HG02973 (cell line): ENCODE measurements at regions not wholly inside any gene's neighbourhood (a gene's known extent, or its start where the extent isn't known, plus 50 kb on each side); places are given as distances from the start of the nearest gene placed in this dataset.

Experiments
- ATAC-seq: cut with Tn5 transposase; IDR thresholded peaks from one replicate; pipeline ENCODE4 v1.9.1; 2021; ENCODE audit warnings: moderate library complexity; ENCODE audit not compliant: unreplicated experiment

DNA sequence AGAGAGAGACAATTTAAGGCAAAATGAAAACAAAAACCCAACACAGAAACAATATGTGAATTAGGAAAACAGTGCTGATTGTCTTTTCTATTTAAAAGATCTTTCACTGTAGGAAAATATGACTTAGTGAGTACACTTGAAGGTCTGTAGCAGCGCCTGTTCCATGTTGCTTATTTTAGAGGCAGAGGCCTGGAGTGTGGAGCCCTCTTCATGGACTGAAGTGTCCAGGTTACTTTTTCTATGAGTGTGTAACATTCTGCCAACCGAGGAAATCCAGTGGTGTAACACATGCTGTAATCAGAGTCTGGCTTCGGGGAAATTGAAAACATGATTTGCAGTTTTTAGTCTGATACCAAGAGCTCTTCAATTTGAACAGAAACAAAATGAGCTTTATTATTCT lies 64.0 kb upstream of the GPRIN3 start:
- no peak for ATAC-seq

DNA sequence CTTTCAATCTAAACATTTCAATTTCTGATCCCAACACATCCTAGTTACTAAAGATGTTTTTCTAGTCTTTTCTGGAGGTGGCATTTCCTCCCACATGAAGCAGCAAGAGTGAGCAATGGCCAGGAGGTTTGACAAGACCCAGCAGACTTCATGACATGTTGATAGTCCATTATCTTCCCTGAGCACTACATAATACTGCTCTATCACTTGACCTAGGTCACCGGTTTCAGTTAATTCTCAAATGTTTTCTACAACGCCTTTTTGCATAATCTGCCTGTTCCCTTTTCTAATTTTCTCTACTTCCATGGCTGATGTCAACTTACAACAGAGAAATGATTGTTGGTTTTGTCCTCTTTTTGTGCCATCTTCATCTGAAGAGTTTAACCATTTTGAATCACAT lies 62.0 kb upstream of the GPRIN3 start:
- ATAC-seq, result no peak

DNA sequence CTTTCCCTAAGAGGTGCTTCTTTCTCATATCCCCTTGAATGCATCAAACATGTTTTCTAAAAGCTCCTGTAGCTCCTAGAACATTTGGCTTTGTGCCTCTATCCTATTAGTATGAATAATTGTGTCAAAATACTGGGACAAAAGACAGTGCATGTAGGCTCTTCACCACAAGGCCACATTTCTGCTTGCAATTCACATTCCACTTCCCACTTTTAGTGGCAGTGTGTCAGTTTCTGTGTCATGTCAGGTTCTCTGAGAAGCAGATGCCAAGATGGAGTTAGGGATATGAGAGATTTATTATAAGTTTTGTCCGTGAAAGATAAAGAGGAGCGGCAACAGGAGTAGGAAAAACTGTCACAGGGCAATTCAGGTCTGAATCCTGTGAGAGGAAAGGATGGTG lies 61.3 kb upstream of the GPRIN3 start:
- ATAC-seq, result no peak

DNA sequence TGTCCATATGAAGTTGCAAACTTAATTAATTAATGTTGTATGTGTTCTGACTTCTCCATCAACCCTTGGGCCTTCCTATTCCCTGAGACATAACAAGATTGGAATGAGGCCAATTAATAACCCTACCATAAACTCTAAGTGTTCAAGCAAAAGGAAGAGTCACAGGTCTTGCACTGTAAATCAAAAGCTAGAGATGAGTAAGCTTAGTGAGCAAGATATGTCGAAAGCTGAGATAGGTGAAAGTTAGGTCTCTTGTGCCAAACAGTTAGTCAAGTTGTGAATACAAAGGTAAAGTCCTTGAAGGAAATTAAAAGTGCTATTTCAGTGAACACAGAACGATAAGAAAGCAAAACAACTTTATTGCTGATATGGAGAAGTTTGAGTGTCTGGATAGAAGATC lies 58.2 kb upstream of the GPRIN3 start:
- ATAC-seq, result no peak

DNA sequence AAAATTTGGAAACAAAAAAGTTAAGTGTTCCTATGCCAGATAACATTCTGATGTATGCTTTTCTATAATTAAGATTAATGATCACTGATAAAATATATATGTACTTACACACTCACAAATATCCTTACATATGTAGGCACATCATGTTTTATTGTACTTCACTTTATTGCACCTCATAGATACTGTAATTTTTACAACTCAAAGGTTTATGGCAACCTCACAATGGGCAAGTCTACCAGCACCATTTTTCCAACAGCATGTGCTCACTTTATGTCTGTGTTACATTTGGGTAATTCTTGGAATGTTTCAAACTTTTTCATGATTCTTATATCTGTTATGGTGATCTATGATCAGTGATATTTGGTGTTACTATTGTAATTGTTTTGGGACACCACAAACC lies 57.8 kb upstream of the GPRIN3 start:
- no peak for ATAC-seq

- ATAC-seq, result no peak
These were observed 56.9 kb upstream of the GPRIN3 start for GRCh38 chr4:89364541-89364940.

DNA sequence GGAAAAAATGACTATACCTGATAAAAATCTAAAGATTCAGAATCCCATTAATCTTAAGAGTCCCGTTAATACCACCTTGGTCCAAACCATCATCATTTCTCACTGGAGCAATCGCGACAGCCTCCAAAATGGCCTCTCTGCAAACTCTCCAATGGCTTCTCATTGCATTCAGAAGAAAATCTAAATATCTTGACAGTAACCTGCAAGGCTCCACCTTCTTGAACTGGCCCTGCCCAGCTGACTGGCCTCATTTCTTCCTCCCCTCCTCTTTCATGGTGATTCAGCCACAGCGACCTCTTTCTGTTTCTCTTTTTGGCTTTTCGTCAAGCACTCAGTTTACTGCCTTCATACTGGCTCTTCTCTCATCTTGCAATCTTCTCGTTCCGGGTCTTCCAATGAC lies 56.2 kb upstream of the GPRIN3 start:
- ATAC-seq, result no peak

DNA sequence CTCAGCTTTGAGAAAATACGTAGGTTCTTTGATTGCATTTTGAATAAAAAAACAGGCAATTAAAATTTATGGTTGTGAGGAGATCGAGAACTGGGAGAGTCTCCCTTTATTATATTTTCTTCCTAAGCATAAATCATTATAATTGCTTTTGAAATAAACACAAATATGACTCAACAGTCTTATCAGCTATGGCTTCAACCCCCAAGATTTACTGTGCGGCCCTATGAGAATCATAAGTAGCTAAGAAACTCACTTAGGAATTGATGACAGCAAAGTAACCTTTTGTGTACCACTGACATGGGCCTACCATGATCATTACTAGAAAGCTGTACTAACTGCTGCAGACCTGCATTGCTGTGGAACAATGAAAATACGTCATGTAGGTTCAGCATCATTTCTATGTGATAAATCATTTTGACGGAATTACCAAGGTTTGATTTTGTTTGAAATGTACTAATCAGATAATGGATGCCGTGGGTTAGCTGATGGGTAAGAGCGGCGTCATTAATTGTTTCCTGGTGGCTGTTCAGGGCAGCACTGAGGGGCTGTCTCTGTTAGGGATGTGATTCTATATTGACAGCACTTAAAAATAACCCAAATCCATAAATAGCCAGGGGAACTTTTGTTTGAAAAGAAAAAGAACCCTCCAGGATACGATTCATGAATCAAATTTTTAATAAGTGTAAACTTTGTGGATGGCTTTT lies 51.5 kb upstream of the GPRIN3 start:
- ATAC-seq, result no peak

GRCh38 chr4:89357787-89358186 lies 50.2 kb upstream of the GPRIN3 start:
- no peak for ATAC-seq
